Hematopoietic multipotent progenitor cell treated with erythropoietin and hydrocortisone succinate and interleukin-3 and kit ligand, for 17 days (in vitro differentiated cells): ENCODE measurements at regions not wholly inside any gene's neighbourhood (a gene's known extent, or its start where the extent isn't known, plus 50 kb on each side); places are given as distances from the start of the nearest gene placed in this dataset.

ENCODE experiments used
- DNase-seq: peaks from one replicate; pipeline ENCODE4 v3.0.0-alpha.2; 2015; ENCODE audit warnings: low spot score

DNA sequence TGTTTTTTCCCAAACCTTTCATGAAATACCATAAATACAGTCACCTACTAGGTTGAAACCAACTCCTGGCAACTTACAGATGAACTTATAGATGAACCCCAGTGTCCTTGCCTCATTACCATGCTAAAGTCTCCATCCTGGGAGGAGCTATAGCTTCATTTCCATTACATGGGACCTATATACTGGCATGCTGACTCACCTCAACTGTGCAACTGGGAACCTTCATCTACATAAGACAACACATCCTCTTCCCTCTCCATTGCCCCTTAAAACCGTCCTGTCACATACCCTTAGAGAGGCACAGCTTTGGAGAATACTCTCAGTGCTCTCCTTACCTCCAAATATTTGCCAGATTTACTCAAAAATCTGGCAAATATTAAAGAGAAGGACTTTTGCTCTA, 638.3 kb downstream of the HTR1A start:
- no peak for DNase-seq

- DNase-seq = no peak
Observed at GRCh38 chr5:63314551-63314950, 647.7 kb downstream of the HTR1A start.

GRCh38 chr5:63310644-63311043, 651.6 kb downstream of the HTR1A start:
- no peak for DNase-seq

- DNase-seq = no peak
Observed at GRCh38 chr5:63306909-63307308, 655.3 kb downstream of the HTR1A start.

GRCh38 chr5:63293317-63293716, 668.9 kb downstream of the HTR1A start:
- DNase-seq = no peak

GRCh38 chr5:63286724-63287123, 675.5 kb downstream of the HTR1A start:
- no peak for DNase-seq

- no peak for DNase-seq
Observed at GRCh38 chr5:63263411-63263810, 684.8 kb downstream of the LRRC70 start.

GRCh38 chr5:63262185-63262981, 683.8 kb downstream of the LRRC70 start:
- no peak for DNase-seq

- no peak for DNase-seq
Observed at GRCh38 chr5:63261695-63262094, 683.1 kb downstream of the LRRC70 start.

DNA sequence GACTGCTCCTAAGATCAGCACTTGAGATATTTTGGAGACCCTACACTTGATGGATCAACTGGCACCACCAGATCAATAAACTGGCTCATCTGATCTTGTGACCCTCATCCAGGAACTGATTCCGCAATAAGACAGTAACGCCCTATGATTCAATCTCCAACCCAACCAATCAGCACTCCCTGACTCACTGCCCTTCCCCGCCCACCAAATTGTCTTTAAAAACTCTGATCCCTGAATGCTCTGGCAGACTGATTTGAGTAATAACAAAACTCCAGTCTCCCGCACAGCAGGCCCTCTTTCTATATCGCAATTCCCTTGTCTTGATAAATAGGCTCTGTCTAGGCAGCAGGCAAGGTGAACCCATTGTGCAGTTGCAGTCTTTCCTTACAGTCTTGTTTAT, 677.0 kb downstream of the LRRC70 start:
- DNase-seq = no peak

DNA sequence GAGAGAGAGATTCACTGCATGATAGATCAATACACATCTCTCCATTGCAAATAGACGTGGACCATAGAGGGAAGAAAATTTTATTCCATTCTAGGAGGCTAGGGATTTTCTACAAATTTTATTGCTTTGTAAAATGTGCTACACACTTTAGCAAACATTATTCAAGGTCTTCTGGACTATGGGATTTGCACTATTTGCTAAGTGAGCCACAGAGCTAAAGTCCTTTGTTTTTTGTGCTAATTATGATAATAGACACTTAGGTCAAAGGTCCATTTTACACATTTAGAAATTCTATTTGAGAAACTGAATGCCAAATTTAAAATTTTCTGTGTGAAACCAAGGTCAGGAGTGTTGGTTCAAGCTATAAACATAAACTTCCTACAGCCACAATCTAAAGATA, 672.3 kb downstream of the LRRC70 start:
- DNase-seq = no peak

GRCh38 chr5:63249960-63250359, 671.3 kb downstream of the LRRC70 start:
- DNase-seq = no peak

DNA sequence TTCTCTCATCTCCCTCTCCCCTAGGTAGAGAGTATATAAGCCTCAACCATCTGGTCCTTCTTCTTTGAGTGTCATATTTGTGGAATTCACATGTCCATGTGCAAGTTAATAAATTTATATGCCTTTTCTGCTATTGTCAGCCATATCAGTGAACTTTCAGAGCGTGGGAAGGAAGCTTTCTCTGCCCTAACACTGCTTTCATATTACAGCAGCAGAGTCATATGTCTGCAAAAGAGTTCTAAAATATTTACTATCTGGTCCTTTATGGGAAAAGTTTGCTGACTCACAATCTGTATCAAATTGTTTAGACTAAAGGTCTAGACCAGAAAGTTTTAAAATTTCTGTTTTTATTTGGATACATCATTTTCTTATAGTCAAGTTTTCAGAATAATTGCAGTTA, 669.0 kb downstream of the LRRC70 start:
- no peak for DNase-seq

- no peak for DNase-seq
Observed at GRCh38 chr5:63245271-63245670, 666.7 kb downstream of the LRRC70 start.

DNA sequence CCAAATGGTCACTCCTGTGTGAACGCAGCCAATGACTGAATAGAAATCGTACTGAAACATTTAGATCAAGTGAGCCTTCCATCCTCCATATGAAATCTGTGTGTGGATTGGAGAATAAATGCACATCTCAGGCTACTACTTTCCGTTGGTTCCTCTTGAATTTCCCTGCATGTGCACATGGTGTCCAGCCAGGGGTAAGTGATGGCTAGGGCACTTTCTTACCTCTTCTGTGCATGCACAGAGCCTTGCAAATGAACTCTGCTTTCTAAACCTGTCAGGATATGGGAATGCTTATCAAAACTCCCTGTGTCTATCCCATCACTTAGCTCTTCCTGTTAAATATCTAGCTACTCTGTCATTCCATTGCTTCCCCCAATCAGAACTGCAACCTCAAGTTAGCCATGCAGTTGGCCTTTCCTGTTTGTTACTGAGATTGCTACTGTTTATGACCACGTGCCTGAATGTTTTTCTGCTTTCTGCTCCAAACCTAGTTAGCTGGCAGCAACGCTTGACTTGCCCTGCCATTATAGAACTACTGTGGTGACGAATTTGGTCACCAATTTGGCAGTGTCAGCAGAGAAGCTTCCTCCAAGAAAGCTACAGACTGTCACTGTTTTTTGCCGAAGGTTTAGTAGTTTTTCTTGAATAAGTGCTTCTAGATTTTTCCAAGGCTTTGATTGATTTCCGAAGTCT, 661.6 kb downstream of the LRRC70 start:
- DNase-seq = no peak

DNA sequence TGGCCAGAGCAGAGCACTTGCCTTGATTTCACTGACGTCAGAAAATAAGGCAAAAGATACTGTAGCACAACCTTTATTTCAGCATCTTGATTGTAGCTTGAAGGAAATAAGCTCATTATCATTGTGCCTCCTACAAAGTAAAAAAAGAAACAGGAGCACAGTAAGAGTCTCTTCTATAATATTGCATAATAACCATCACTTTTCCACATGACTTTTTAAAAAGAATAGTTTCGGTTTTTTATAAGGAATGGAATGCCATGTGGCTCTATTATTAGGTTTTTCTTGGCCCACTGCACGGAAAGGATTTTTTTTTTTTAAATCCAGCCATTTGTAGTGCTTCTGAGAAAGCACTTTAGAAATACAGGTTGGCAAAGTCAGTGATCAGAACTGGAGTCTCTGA, 655.3 kb downstream of the LRRC70 start:
- no peak for DNase-seq

DNA sequence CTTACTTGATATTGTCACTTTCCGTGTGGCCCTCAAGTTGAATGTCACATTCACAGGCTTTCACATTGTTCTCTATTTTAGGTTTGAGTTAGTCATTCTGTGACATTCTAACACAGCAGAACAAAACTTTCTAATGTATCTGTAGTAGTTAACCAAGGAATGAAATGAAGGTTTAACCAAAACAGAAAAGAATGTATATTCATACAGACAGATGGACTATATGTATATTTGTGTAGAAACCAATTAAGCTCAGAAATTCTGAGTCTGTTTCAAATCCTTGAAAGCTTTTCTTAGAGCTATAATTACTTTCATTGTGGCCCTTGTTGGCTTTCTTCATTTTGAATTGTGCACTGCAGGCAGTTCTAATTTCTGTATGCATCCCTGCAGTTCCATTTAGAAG, 654.7 kb downstream of the LRRC70 start:
- DNase-seq = no peak

DNA sequence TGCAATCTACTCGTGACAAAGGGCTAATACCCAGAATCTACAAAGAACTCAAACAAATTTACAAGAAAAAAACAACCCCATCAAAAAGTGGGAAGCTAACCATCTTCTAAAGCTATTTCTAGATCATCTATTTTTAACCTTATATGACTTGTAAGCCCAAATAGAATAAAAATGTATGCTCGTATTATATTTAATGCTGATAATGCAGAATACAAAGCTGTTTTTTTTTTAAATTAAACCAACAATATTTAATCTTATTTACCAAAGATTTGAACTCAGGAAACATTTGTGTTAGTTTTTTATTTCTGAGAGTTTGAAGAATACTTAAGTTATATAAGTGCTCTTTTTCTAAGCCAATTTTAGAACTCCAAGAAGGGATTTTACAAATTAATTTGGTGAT, 652.1 kb downstream of the LRRC70 start:
- DNase-seq = no peak

- DNase-seq = no peak
Observed at GRCh38 chr5:63228154-63228553, 649.5 kb downstream of the LRRC70 start.

GRCh38 chr5:63220244-63220643, 641.6 kb downstream of the LRRC70 start:
- DNase-seq = no peak

DNA sequence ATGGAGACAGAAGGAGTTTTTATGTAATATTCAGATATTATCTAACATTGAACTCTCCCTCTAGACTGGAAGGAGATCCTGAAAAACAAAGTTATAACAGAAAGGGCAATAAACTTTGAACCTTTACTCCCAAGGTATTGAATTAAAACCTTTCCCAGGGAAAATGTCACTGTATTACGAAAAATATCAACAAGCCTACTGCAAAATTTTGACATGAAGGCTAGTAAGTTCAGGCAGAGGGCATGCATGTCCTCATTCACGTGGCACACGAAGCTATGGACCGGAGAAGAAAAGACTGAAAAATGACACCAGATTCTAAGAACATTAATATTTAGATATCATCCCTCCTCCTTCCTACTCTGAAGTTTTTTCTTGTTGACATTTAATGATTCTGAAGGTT, 638.8 kb downstream of the LRRC70 start:
- DNase-seq = no peak

GRCh38 chr5:63213256-63213655, 634.6 kb downstream of the LRRC70 start:
- no peak for DNase-seq

- no peak for DNase-seq
Observed at GRCh38 chr5:63211448-63212132, 633.0 kb downstream of the LRRC70 start.
